GM12891 (cell line): ENCODE measurements at regions not wholly inside any gene's neighbourhood (a gene's known extent, or its start where the extent isn't known, plus 50 kb on each side); places are given as distances from the start of the nearest gene placed in this dataset.

Experiments used
- POLR2A ChIP-seq: IDR thresholded peaks from 2 replicates; pipeline ENCODE4 v1.6.1; 2011; ENCODE audit warnings: low read depth, low read length, control low read depth
- POLR2AphosphoS5 ChIP-seq: IDR thresholded peaks from 2 replicates; pipeline ENCODE4 v1.6.1; 2011; ENCODE audit warnings: low read depth, low read length, control low read depth
- POU2F2 ChIP-seq: IDR thresholded peaks from 2 replicates; pipeline ENCODE4 v1.6.1; 2011; ENCODE audit warnings: low read depth, mild to moderate bottlenecking, control low read depth, low read length, moderate library complexity
- SPI1 ChIP-seq: IDR thresholded peaks from 2 replicates; pipeline ENCODE4 v1.6.1; 2011; ENCODE audit warnings: low read depth, low read length, control low read depth
- TAF1 ChIP-seq: IDR thresholded peaks from 2 replicates; pipeline ENCODE4 v1.6.1; 2011; ENCODE audit warnings: low read depth, low read length, control low read depth

DNA sequence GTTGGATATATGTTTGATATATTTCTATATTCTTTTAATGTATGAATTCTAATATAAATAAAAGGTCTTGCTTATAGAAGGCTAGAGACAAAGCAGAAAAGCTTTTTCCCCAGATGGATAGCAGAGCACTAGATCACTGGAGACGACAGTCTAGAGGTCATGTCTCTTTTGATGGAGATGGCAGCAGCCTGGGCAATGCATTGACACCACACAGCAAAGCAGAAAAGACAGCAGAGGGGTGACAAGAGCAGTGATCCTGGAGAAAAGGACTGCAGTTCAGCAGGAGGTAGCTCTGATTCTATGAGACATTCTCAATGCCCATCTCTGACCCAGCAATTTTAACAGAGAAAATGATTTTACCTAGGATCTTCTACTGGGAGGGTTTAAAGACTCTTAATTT, 210.6 kb downstream of the DTHD1 start:
- TF ChIP-seq TAF1 (no peak), POLR2A (no peak), POLR2AphosphoS5 (no peak), POU2F2 (no peak), SPI1 (no peak)
